Small intestine (tissue), 7 donors: ENCODE measurements at regions not wholly inside any gene's neighbourhood (a gene's known extent, or its start where the extent isn't known, plus 50 kb on each side); places are given as distances from the start of the nearest gene placed in this dataset.
"Not testable (repeated sequence)": the region's sequence is repeated elsewhere in the genome, so short reads cannot be mapped to it uniquely, and the experiment has no call there.

Experiments used
- DNase-seq, 2 donors: peaks; one replicate each; pipeline versions ENCODE4 v3.0.0 to v3.0.0-alpha.2; 2013
- FAIRE-seq: peaks from 2 replicates; lab custom pipeline; 2012; peaks lifted over from hg19 to GRCh38; lab: Jason Lieb, UNC
- H3K27ac ChIP-seq, 3 donors: one replicate each; pipeline ENCODE4 v1.5.1; 2013; ENCODE audit warnings: low read length in 2 of 3, mild to moderate bottlenecking in 2 of 3, control low read depth in 1 of 3, inconsistent platforms in 1 of 3, low read depth in 1 of 3, moderate library complexity in 1 of 3
- H3K27me3 ChIP-seq, 3 donors: one replicate each; pipeline ENCODE4 v1.6.1; 2013; ENCODE audit warnings: low read length in 3 of 3, inconsistent platforms in 1 of 3; ENCODE audit not compliant: control insufficient read depth in 3 of 3, insufficient read depth in 3 of 3
- H3K36me3 ChIP-seq, 3 donors: one replicate each; pipeline ENCODE4 v1.6.1; 2013; ENCODE audit warnings: low read length in 3 of 3, inconsistent platforms in 1 of 3, low read depth in 1 of 3, mild to moderate bottlenecking in 1 of 3, moderate library complexity in 1 of 3; ENCODE audit not compliant: control insufficient read depth in 3 of 3, insufficient read depth in 2 of 3
- H3K4me1 ChIP-seq, 3 donors: one replicate each; pipeline ENCODE4 v1.6.1; 2013; ENCODE audit warnings: low read length in 2 of 3, inconsistent platforms in 1 of 3, low read depth in 1 of 3, mild to moderate bottlenecking in 1 of 3, moderate library complexity in 1 of 3; ENCODE audit not compliant: control insufficient read depth in 3 of 3, insufficient read depth in 2 of 3
- H3K4me3 ChIP-seq, 3 donors: one replicate each; pipeline ENCODE4 v1.5.1; 2013; ENCODE audit warnings: low read length in 3 of 3, control low read depth in 1 of 3, inconsistent platforms in 1 of 3, low read depth in 1 of 3, mild to moderate bottlenecking in 1 of 3, moderate library complexity in 1 of 3
- H3K9me3 ChIP-seq, 2 donors: one replicate each; pipeline ENCODE4 v1.6.1; 2013; ENCODE audit warnings: low read depth in 1 of 2, low read length in 1 of 2; ENCODE audit not compliant: control insufficient read depth in 2 of 2, insufficient read depth in 1 of 2
- WGBS, 3 donors: extraction: QIAGEN DNeasy Blood & Tissue Kit; methylation state at CpG; one replicate each; pipeline ENCODE4 v1.1.7; 2013; 5-methylcytosine and 5-hydroxymethylcytosine counted together
- donor health status: healthy with polysubstance abuse.
- donor health status: control.
- donor health status: control.
- donor health status: Bipolar disorder and iron deficiency.
- donor health status: healthy.

GRCh38 chr2:131774955-131775555 lies 247.4 kb downstream of the CCDC74A start:
- not testable (repeated sequence) for H3K4me1 ChIP-seq, H3K4me3 ChIP-seq, FAIRE-seq, H3K27ac ChIP-seq, H3K9me3 ChIP-seq, H3K36me3 ChIP-seq, DNase-seq, H3K27me3 ChIP-seq
- 70 to 79% (median 79%) methylated on average over 8 to 10 of the region's 10 CpGs for whole genome bisulfite sequencing, 3 donors

- H3K27ac ChIP-seq, H3K36me3 ChIP-seq, H3K27me3 ChIP-seq, DNase-seq, H3K9me3 ChIP-seq, H3K4me3 ChIP-seq, FAIRE-seq, H3K4me1 ChIP-seq: not testable (repeated sequence)
- 72 to 78% (median 78%) methylated on average over 8 to 12 of the region's 12 CpGs for WGBS, 3 donors
Measured at GRCh38 chr2:131775903-131776506, 248.3 kb downstream of the CCDC74A start.

- H3K27ac ChIP-seq, H3K4me3 ChIP-seq, H3K9me3 ChIP-seq, FAIRE-seq, DNase-seq, H3K36me3 ChIP-seq, H3K4me1 ChIP-seq, H3K27me3 ChIP-seq: not testable (repeated sequence)
- 90 to 95% (median 93%) methylated on average over 5 of the region's 5 CpGs for WGBS, 3 donors
Measured at GRCh38 chr2:131780446-131780845, 252.8 kb downstream of the CCDC74A start.

- Histone ChIP-seq H3K9me3 (no peaks in the 10 kb centered on the region), H3K4me3 (peak overlapping the region in 1 of 3 donors; percentile 14), H3K27me3 (no peaks in the 10 kb centered on the region), H3K4me1 (no peaks in the 10 kb centered on the region), H3K36me3 (no peaks in the 10 kb centered on the region), H3K27ac (no peak overlapping the region)
- DNase-seq, result peak in 1 of 2 donors; percentile 7
- FAIRE-seq, result no peak
- 26 to 52% (median 41%) methylated on average over 36 to 42 of the region's 42 CpGs for WGBS, 3 donors
Measured at GRCh38 chr2:131801210-131801744, 273.6 kb downstream of the CCDC74A start.

DNA sequence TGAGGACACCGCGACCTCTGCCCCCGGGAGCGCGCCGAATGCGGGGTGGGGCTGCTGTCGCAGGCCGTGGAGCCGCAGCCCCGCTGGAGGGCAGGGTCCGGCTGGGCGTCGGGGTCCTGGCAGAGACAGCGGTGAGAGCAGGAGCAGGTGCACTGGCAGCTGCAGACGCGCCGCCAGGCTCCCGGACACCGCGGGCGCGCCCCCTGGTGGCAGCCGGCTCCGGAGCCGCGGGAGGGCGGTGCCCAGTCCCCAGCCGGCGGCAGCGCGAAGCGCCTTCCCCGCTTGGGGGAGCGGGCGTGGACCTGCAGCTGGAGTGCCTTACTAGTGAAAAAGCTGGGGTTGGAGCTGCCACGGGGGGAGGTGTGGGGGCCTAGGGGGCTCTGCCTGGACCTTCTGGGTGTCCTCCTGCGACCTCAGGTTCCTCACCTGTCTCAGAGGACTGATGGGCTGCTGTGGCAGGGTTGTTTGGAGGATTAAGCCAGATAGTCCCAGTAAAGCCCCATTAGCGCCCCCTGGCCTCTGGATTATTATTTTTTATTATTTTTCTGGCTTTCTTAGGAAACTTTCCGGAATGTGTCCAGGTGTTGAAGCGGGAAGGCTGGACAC lies 274.2 kb downstream of the CCDC74A start:
- 0 to 1% (median 0%) methylated on average over 32 to 40 of the region's 41 CpGs for WGBS, 3 donors
- FAIRE-seq, result not testable (repeated sequence)
- peak; percentile 69 to 79 for DNase-seq

DNA sequence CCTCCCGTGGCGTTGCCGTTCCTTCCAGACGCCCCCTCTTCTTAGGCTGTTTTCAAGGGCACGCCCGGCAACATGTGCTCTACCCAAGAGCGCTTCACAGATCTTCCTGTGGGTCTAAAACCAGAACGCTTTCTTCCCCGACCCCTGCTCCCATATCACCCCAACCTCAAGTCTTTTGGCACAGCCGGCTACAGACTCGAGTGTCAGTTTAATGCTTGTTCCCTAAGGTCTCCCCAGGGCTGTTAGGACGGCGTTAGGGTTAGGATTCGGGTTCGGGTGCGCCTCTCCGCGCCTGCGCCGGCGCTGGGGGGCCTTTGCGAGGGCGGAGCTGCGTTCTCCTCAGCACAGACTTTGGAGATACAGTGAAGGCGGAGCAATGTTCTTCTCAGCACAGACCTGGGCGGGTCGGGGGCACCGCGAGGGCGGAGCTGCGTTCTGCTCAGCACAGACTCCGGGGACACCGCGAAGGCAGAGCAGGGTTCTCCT lies 274.7 kb downstream of the CCDC74A start:
- peak overlapping the region in 2 of 3 donors; percentile 47 for H3K4me3 ChIP-seq
- FAIRE-seq, H3K27ac ChIP-seq: not testable (repeated sequence)

More for the DNA sequence above, 274.2 kb downstream of the CCDC74A start:
- peak overlapping the region in 2 of 3 donors; percentile 15 to 47 for H3K4me3 ChIP-seq
- not testable (repeated sequence) for H3K4me1 ChIP-seq, H3K9me3 ChIP-seq, H3K27me3 ChIP-seq, H3K27ac ChIP-seq, H3K36me3 ChIP-seq

GRCh38 chr2:131803237-131803636 lies 275.5 kb downstream of the CCDC74A start:
- not testable (repeated sequence) for DNase-seq, FAIRE-seq, H3K27me3 ChIP-seq, H3K4me3 ChIP-seq, H3K36me3 ChIP-seq, H3K27ac ChIP-seq, H3K4me1 ChIP-seq, H3K9me3 ChIP-seq
- 45 to 62% (median 45%) methylated on average over 5 of the region's 5 CpGs for WGBS, 3 donors

More for the DNA sequence above, 274.7 kb downstream of the CCDC74A start:
- not testable (repeated sequence) for H3K36me3 ChIP-seq, H3K27me3 ChIP-seq, H3K9me3 ChIP-seq, H3K4me1 ChIP-seq
- peak; percentile 43 to 63 for DNase-seq
- 1 to 6% (median 2%) methylated on average over 33 to 34 of the region's 34 CpGs for WGBS, 3 donors

DNA sequence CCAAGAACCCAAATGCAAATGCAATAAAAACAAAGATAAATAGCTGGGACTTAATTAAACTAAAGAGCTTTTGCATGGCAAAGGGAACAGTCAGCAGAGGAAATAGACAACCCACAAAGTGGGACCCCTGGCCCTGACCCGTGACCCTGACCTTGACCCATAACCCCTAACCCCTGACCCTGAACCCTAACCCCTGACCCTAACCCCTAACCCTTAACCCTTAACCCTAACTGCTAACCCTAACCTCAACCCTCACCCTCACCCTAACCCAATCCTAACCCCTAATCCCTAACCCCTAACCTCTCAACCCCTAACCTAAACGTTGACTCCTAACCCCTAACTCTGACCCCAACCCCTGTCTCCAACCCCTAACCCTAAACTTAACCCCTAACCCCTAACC lies 284.9 kb downstream of the CCDC74A start:
- 36 to 64% (median 43%) methylated on average over 2 of the region's 2 CpGs for WGBS, 3 donors
- not testable (repeated sequence) for H3K4me1 ChIP-seq, H3K4me3 ChIP-seq, DNase-seq, H3K27me3 ChIP-seq, H3K36me3 ChIP-seq, H3K27ac ChIP-seq, FAIRE-seq, H3K9me3 ChIP-seq
